B cell (primary cell): ENCODE measurements at regions not wholly inside any gene's neighbourhood (a gene's known extent, or its start where the extent isn't known, plus 50 kb on each side); places are given as distances from the start of the nearest gene placed in this dataset.

Experiments used
- EZH2 ChIP-seq: IDR thresholded peaks from 2 replicates; pipeline ENCODE4 v1.6.1; 2012; ENCODE audit warnings: borderline replicate concordance, low read depth, mild to moderate bottlenecking, moderate library complexity, low read length; ENCODE audit not compliant: insufficient read depth, poor library complexity, severe bottlenecking
- TF ChIP-seq, protein P1 (sequence below): fragments of 200-600 bp; IDR thresholded peaks from one replicate; pipeline ENCODE4 v1.8.0; 2022; ENCODE audit warnings: antibody characterized with exemption, mild to moderate bottlenecking

DNA sequence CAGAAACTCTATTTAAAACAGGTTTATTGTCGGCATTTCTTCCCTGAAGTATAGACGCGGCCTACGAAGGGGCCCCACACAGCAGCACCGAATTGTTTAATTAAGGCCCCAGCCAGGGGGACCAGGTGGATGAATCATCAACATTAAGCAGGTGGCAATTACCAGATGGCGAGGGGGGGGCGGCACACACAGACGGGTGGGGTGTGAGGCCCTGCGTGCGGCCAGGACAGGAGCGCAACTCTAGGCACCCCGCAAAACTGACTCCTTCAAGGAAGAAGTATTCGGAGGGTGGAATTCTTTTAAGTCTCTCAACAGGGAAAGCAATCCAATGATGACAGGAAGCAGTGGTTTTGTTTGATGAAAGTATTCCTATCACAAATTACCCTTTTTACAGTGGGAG, 830.4 kb downstream of the GALR1 start:
- TF ChIP-seq, protein P1, sequence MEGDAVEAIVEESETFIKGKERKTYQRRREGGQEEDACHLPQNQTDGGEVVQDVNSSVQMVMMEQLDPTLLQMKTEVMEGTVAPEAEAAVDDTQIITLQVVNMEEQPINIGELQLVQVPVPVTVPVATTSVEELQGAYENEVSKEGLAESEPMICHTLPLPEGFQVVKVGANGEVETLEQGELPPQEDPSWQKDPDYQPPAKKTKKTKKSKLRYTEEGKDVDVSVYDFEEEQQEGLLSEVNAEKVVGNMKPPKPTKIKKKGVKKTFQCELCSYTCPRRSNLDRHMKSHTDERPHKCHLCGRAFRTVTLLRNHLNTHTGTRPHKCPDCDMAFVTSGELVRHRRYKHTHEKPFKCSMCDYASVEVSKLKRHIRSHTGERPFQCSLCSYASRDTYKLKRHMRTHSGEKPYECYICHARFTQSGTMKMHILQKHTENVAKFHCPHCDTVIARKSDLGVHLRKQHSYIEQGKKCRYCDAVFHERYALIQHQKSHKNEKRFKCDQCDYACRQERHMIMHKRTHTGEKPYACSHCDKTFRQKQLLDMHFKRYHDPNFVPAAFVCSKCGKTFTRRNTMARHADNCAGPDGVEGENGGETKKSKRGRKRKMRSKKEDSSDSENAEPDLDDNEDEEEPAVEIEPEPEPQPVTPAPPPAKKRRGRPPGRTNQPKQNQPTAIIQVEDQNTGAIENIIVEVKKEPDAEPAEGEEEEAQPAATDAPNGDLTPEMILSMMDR: no peak
- TF ChIP-seq EZH2: no peak
